Epidermal melanocyte (primary cell): ENCODE measurements at regions not wholly inside any gene's neighbourhood (a gene's known extent, or its start where the extent isn't known, plus 50 kb on each side); places are given as distances from the start of the nearest gene placed in this dataset.
A peak's percentile ranks its signal among the peaks of the same experiment; 100 is the strongest.

Experiments used
- DNase-seq: peaks from one replicate; pipeline ENCODE4 v3.0.0; 2011; ENCODE audit warnings: low spot score; ENCODE audit not compliant: insufficient read length

DNA sequence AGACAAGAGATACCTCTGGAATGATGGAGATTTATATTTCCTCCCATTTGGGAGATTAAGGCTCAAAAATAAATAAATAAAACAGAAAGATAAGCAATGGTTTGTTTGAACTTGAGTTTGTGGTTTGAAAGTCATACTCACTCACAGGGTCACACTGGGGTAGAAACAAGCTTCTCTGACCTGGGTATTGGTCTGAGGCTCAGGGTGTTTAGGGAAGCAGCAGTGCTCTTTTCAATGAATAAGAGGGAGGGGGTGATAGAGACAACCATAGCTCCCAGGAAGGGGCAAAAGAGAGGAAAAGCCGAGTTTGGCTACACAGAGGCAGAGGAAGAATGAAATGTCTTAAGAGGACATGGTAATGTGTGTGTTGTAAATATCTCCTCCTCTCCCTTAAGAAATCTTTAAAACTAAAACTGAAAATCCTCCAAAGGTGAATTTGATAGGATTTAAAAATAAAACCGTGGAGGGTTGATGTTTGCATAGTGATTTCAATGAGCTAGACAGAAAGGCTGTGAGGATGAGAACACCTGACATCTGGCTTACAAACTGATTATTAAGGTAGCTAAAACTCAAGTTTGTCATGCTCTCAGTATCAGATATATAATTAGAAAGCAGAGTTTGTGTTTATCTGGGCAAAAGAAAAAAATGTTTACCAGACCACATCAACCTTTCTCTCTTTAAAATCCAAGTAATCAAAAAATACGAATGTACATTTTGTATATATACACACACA lies 159.9 kb upstream of the TMEFF2 start:
- no peak for DNase-seq

DNA sequence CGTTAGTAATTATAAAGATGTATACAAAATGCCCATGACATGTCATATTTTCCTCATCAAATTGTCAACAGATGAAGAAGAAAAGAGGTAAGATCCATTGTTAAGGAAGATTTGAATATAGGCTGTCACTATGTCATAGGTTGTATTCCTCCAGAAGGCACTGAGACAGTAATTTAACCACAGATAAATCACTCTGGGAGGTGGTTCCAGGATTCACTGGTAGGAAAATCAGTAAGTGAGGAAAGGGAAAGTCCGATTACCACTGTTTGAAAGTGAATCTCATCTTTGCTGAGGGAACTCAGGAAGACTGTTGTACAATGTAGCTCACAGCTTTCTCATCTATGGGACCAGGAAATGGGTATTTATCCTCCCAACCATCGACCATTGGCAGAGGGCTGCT lies 152.8 kb upstream of the TMEFF2 start:
- DNase-seq, result no peak

DNA sequence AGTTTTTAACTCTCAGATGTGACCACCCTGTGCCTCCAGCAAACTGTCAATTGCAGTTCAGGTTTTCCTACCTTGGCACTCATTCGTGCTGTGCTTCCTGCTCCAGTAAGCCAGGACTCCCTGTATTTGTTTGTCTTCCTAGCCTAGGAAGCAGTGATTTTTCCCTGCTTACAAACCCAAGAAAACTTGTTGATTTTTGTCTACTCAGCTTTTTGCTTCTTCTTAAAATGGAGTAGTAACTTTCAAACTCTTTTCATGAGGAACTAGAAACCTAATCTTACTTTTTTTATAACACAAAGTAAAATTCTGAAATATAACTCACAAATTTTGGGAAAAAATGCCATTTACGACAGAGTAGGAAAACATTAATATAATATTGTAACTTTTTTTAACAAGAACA lies 150.6 kb upstream of the TMEFF2 start:
- no peak for DNase-seq

DNA sequence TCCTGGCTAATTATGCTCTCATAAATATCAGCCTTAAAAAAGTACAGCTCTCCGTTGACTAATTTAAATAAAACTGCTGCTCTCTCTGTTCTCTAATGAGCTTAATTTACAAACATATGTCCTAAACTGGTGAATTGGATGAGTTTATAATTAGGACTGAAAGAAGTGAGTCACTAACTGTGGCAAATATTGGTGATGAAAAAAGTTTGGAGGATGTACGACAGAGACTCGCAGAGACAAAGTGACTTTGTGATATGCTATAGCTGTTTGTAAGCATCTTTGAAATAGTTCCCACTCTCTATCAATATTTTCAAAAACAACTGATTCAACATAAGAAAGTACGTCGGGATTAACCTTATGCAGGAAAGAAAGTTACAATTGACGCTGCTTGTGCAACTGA lies 138.9 kb upstream of the TMEFF2 start:
- DNase-seq, result no peak

DNA sequence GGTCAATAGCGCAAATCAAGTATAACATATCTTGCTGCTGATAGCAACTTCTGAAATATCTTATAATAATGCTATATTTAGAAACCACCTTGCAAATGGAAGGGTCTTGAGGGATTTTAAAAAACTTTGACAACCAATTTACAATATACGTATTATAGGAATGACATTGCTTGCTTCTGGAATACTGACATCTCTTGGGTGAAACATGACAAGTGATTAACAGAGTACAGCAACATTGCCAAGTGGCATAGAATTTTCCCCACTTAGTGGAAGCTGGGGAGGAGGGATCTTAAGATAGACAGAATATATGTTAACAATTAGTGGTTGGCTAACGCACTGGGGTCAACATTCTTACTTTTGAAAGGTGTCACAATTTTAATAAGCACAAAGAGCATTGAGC lies 133.6 kb upstream of the TMEFF2 start:
- no peak for DNase-seq

DNA sequence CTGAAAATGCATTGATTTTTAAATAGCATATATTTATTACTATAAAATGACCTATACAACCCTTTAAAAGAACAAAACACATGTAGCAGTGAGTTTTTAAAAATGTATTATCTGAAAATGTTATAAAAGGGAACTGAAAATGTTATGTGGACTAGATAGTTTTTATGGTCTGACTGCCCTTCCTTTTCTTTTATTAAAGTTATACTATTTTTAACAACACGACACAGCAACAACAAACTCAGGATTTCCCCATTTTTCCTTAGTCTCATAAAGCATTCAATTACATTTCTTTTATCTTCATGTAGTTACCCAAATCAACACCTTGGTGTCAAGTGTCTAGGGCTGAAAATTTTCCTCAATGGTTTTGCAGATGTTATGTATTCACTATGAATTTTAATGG lies 132.8 kb upstream of the TMEFF2 start:
- no peak for DNase-seq

DNA sequence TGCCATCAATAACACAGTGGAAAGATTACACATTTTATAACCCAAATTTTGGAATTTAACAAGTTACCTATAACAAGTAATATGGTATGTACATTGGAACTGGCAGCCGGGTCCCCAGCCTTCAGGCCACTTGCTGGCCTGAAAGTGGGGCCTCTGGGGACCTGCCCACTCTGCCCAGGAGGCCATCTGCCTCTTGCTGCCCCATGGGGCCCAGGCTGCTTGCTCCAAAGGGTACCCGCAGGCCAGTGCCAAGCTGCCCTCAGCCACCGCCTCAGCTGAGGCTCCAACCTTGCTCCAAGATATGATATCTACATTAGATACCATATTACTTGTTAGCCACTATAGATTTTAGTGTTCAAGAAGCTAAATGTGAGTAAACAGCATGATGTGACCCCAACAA lies 120.8 kb upstream of the TMEFF2 start:
- no peak for DNase-seq

DNA sequence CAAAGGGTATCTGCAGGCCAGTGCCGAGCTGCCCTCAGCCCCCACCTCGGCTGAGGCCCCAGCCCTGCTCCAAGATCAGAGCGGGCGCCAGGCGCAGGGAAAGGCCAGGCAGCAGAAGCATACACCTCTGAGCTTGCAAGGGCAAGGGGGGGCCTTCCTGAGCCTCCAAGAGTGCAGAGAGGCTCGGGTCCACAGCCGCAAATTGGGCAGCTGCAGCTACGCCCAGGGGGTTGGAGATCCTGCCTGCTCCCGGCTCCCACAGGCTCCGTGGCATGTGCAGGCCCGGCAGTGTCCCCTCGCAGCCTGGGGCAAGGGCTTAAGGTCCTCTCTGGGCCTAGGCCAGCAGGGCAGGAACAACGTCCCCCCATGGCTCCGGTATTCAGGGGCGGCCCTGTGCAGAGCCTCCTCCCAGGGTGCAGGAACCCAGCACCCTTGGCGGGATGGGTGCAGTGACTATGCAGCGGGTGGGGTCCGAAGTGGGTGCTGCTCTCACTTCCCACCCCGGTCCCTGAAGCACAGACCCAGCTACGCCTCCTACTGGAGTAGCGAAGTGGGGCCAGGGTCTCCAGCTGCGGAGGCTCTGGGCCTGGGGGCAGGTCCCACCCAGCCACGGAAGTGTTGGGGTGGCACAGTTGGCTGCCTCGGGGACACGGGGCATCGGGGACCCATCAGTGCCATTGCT lies 120.2 kb upstream of the TMEFF2 start:
- no peak for DNase-seq

DNA sequence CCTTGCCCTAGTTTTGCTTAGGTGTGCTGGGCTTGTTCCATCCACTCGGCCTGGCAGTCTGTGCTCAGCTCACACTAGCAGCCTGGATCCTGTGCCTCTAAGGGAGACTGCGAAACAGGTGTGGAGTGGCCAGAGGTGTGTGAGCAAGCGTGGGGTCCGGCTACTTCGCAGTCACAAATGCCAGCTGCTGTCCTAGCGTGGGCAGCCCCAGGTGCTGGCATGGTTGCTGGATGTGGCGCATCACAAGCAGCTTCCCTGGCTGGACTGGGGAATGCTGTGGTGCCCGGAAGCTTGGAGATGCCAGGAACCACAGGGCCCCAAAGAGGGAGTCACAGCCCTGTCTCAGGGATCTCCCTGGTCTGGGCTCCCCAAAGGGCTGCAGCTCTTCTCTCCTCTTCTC lies 119.0 kb upstream of the TMEFF2 start:
- DNase-seq, result no peak

DNA sequence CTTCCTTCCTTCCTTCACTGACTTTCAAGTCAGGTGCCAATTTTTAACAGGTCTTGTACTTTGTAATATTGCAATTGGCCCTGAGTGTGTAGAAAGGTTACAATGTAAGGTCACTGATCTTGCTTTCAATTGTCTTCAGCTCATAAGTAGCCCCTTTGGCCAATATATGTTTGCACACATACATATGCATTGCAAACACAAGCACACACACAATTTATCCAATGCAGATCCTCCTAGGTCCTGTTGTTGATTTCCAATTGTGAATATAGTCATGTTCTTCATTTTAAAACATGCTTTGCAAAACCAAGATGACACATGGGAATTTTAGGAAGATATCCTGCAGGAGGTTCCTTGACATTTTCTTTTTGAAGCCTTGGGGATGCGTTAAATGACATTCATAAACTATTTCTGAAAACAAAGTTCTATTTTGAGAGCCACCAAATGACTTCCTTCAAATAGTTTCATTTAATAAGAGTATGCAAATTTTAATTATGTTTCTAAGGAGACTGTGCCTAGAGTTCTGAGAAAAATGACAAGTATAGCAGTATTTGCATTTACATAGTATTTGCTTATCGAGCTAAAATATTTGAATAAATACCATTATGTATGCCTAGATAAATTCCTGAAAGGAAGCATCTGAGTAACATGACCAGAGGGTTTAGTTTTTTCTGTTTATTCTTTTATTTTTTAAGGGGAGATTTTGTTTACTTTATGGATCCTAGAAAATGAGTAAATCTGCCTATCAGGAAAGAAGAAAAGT lies 117.1 kb upstream of the TMEFF2 start:
- no peak for DNase-seq

DNA sequence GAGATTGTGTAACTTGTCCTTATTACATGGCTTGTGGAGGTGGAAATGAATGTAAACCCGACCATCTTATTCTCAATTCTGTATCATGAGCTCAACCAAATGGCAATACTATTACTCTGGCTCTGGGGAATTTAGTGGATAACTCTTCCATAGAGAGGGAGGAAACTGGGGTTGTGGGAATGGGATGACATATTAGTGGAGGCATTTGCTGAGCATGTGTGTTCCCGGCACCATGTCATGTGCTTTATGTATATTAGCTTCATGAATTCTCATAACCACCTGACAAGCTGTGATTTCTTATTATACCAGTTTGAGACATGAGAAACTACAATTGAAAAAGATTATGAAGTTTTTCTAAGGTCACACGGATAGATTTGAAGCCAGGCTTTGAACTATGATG lies 112.8 kb upstream of the TMEFF2 start:
- DNase-seq, result no peak

DNA sequence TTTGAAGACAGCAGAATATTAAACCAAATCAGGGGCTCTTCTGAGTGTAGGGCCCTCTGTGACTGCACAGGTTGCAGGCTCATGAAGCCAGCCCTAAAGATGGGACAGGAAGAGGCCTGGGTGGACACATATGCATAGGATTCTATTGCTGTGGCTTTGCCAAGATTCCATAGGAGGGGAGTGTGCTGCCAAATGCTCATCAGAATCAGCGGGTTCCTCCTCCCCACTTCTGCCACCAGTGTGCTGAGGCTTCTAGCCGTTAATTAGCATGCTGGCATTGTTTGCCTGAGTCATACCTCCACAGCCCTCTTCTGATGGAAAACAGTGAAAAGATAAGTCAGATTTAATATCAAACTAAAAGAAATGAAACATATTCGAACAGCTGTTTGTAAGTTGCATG lies 103.9 kb upstream of the TMEFF2 start:
- no peak for DNase-seq

DNA sequence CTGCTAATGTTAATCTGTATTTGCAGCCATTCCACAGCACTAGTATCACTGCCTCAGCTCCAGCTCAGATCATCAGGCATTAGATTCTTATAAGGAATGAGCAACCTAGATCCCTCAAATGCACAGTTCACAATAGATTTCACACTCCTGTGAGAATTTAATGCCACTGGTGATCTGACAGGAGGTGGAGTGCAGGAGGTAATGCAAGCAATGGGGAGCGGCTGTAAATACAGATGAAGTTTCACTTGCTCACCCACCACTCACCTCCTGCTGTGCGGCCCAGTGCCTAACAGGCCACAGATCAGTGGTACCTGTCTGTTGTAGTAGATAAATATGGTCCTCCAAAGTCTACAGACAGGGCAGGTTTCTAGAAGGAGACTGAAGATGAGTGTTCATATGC lies 97.7 kb upstream of the TMEFF2 start:
- no peak for DNase-seq

DNA sequence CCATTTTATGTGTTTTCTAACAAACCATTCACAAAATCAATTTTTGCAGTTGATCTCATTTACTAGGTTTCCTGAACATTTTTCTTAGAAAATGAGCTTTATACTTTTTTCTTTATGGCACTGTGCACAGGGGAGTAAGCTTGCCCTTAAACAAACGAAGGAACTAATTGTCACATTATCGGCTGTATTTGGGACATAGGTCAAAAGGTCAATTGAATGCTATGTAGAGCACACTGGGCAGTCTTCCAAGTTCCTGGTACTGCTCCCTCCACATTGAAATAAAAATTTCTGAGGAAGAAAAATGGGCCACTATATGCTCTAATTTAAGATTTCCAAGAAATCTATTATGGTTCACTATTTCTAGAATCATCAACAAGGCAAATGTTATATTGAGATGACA lies 93.6 kb upstream of the TMEFF2 start:
- no peak for DNase-seq

DNA sequence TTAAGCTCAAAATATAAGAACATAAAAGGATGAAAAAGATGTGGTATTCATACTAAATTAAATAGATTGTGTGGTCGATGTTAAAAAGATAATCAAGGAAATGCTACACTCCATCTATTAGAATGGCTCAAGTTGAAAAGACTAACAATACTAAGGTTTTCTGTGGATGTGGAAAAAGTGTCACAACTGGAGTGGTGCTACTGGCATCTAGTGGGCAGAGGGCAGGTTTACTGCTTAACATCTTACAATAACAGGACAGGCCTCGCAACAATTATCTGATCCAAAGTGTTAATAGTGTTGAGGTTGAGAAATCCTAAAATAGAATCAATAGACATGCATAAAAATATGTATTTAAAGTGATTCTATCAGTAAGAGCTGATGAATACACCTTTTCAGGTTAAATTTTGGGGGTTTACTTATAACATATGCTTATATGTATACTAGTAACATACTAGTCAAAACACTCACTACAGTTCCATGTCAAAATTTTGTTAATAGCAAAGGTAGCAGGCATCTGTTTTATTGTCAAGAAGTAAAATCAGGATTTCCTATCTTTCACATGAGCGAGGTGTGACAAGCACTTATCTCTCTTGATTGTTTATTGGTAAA lies 91.5 kb upstream of the TMEFF2 start:
- DNase-seq, result no peak

DNA sequence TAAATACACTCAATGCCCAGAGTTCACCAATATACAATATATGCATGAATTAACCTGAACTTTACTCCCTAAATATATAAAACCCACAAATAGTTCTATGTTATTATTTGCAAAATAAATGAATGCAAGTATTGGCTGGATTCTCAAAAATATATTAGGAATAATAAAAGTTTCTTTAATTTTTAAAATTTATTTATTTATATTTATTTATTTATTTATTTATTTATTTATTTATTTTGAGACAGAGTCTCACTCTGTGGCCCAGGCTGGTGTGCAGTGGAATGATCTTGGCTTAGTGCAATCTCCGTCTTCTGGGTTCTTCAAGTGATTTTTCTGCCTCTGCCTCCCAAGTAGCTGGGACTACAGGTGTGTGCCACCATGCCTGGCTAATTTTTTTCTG lies 88.7 kb upstream of the TMEFF2 start:
- no peak for DNase-seq

DNA sequence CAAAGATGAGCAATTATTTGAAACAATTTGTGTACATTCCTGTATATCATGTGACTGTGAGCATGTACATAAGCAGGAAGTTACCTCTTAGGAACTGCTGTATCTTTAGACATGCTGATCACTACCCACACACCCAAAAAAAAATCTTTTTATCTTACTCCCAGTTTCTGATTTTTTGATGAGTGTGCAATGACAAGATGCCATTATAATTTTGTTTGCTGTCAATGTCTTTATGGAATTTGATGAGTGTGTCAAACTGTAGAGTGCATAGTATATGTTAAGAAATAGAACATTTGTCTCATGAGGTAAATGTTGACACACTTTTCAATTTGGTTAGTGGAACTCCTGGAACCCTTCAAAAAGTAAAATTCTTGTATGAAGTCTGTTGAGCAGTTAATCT lies 84.0 kb upstream of the TMEFF2 start:
- no peak for DNase-seq

DNA sequence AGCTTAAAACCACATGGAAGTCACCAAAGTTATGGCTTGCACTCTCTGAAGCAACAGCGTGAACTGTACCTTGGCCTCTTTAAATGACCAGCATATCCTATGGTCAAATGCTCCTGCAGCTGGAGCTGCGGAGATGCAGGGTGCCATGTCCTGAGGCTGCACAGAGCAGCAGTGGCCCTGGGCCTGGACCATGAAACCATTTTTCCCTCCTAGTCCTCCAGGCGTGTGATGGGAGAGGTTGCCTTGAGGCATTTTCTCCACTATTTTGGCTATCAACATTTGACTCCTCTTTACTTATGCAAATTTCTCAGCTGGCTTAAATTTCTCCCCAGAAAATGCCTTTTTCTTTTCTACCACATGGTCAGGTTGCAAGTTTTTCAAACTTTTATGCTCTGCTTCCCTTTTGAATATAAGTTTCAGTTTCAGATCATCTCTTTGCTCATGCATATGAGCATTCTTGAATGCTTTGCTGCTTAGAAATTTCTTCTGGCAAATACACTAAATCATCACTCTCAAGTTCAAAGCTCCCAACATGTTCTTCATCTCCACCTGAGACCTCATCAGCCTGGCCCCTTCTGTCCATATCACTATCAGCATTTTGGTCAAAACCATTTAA lies 82.9 kb upstream of the TMEFF2 start:
- DNase-seq, result no peak

DNA sequence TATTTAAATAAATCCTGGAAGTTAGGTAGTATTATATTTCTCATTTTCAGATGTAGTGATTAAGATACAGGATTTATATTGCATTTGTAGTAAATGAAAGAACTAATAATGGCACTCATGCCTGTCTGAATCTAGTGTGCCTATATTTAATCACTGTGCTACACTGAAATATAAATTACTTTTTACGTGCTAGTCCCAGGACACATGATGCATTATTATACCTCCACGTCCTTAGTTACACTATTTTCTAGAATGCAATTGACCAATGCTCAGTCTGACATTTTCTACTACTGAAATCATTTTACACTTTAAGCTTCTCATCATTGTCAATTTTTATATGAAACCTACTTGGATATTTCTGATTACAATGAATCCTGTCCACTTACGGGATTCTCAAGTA lies 80.9 kb upstream of the TMEFF2 start:
- no peak for DNase-seq

DNA sequence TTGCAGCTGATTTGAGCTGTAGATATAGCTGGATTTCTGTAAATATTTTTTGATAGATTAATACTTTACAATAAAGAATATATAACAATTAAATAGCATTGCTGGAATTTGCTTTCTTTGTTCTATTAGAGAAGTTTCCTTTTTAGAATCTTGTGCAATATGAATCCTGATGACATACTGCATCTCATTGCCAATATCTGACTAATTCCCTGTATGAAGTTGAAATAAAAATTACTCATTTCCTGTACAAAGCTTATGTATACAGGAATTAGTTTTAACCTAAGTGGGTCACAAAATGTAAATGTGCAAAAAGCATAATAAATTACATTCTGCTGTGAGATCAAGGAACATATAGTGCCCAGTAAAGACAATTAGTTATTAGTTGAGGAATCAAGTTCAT lies 72.8 kb upstream of the TMEFF2 start:
- DNase-seq, result peak; percentile 19

DNA sequence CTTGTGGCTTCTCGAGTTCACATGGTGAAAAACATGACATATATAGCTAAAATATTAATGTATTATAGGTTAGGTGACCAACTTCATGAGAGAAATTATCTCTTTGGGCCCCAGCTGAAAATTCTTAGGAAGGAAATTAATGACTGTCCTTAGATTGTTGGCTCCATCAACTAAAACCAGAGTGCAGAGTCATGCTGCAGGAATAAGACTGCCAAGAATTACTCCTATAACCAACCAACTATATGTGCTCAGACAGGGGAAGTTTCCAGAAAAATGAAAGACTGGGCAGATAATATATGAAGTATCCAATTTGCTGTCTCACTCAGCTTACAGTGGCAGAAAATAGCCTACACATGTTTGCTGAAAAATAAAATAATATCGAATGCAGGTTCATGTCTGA lies 71.0 kb upstream of the TMEFF2 start:
- DNase-seq, result no peak

DNA sequence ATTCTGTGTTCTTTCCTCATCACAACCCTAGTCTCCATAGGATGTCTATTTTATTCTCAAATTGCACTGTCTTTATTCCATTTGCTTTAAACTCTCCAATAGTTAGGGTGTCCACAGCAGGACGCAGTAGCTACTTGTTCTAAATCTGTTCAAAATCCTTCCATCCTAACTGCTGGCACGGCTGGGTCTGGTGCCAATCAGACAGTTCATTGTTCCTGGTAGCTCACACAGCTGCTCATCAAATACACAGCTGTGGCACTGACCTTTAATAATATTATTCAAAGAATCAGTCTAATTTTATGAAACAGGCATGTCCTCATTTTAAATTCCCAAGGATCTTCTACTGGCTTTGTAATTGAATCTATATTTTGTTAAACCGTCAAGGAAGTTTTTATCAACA lies 59.7 kb upstream of the TMEFF2 start:
- no peak for DNase-seq
